H1 (cell line): ENCODE measurements at regions not wholly inside any gene's neighbourhood (a gene's known extent, or its start where the extent isn't known, plus 50 kb on each side); places are given as distances from the start of the nearest gene placed in this dataset.

Experiments used
- CTCF ChIA-PET: fragments of 300-600 bp; sonication (Branson Sonifier 250); formaldehyde crosslinking; loops from one replicate; lab custom pipeline; 2021; ENCODE audit not compliant: partially characterized antibody; lab: Charles Lee
- POLR2A ChIA-PET: fragments of 300-600 bp; sonication (Branson Sonifier 250); formaldehyde crosslinking; loops from one replicate; lab custom pipeline; 2021; ENCODE audit warnings: inconsistent platforms; ENCODE audit not compliant: partially characterized antibody; lab: Charles Lee
- DNase-seq, 2 experiments: peaks; one replicate each; pipeline versions ENCODE4 v3.0.0 to v3.0.0-alpha.2; 2010 to 2022; ENCODE audit warnings: low spot score in 2 of 2, low read depth in 1 of 2, mixed read lengths in 1 of 2
- FAIRE-seq: peaks from 2 replicates; lab custom pipeline; 2011; peaks lifted over from hg19 to GRCh38; lab: Jason Lieb, UNC
- H2AFZ ChIP-seq: 2 replicates; pipeline ENCODE4 v1.8.1; 2012; ENCODE audit warnings: low read length, inconsistent platforms
- H2AK5ac ChIP-seq: 2 replicates; pipeline ENCODE4 v1.6.1; 2013; ENCODE audit warnings: low read depth, low read length
- H2BK120ac ChIP-seq: replicated peaks from 2 replicates; pipeline ENCODE3; 2013; ENCODE audit warnings: low read depth, low read length, inconsistent platforms
- H2BK12ac ChIP-seq: 2 replicates; pipeline ENCODE4 v1.6.1; 2013; ENCODE audit warnings: low read depth, low read length
- H2BK15ac ChIP-seq: 2 replicates; pipeline ENCODE4 v1.6.1; 2013; ENCODE audit warnings: low read length
- H2BK20ac ChIP-seq: 2 replicates; pipeline ENCODE4 v1.6.1; 2013; ENCODE audit warnings: low read length
- H2BK5ac ChIP-seq: 2 replicates; pipeline ENCODE4 v1.6.1; 2013; ENCODE audit warnings: low read depth, low read length
- H3K14ac ChIP-seq: 2 replicates; pipeline ENCODE4 v1.6.1; 2013; ENCODE audit warnings: inconsistent platforms; ENCODE audit not compliant: insufficient read length
- H3K18ac ChIP-seq: 2 replicates; pipeline ENCODE4 v1.6.1; 2013; ENCODE audit warnings: low read length; ENCODE audit errors: extremely low read depth
- H3K23ac ChIP-seq: 2 replicates; pipeline ENCODE4 v1.6.1; 2013; ENCODE audit warnings: inconsistent platforms; ENCODE audit not compliant: insufficient read length
- H3K23me2 ChIP-seq: 2 replicates; pipeline ENCODE4 v1.6.1; 2013; ENCODE audit warnings: low read depth, low read length
- H3K27ac ChIP-seq: 2 replicates; pipeline ENCODE4 v1.6.1; 2011; ENCODE audit warnings: low read depth, low read length, inconsistent platforms
- H3K27me3 ChIP-seq, 4 experiments: replicated peaks in 1 of 4; 1 replicate in 1 of 4; 2 replicates in 3 of 4; pipeline versions ENCODE4 v1.6.1 to v1.8.1; 2011 to 2013; ENCODE audit warnings: low read length in 3 of 4, mild to moderate bottlenecking in 3 of 4, inconsistent platforms in 2 of 4, mixed read lengths in 2 of 4, moderate library complexity in 1 of 4; ENCODE audit not compliant: control insufficient read depth in 3 of 4, insufficient read depth in 3 of 4; ENCODE audit errors: extremely low read depth in 1 of 4
- H3K36me3 ChIP-seq, 4 experiments: 2 replicates each; pipeline versions ENCODE4 v1.6.1 to v1.8.1; 2011 to 2013; ENCODE audit warnings: mild to moderate bottlenecking in 4 of 4, low read length in 3 of 4, moderate library complexity in 2 of 4, control low read depth in 1 of 4, inconsistent platforms in 1 of 4; ENCODE audit not compliant: insufficient read depth in 4 of 4, control insufficient read depth in 2 of 4
- H3K4ac ChIP-seq: replicated peaks from 2 replicates; pipeline ENCODE3; 2013; ENCODE audit warnings: low read length, low read depth, mixed read lengths, inconsistent platforms; ENCODE audit not compliant: insufficient read length
- H3K4me1 ChIP-seq, 4 experiments: replicated peaks in 1 of 4; 1 replicate in 1 of 4; 2 replicates in 3 of 4; pipeline versions ENCODE4 v1.6.1 to v1.8.1; 2011 to 2013; ENCODE audit warnings: low read length in 3 of 4, inconsistent platforms in 2 of 4, mixed read lengths in 1 of 4; ENCODE audit not compliant: insufficient read depth in 4 of 4, control insufficient read depth in 3 of 4
- H3K4me2 ChIP-seq, 2 experiments: 2 replicates each; pipeline versions ENCODE4 v1.6.1 to v1.8.1; 2011 to 2013; ENCODE audit warnings: low read depth in 2 of 2, low read length in 2 of 2, control low read depth in 1 of 2, inconsistent platforms in 1 of 2, mild to moderate bottlenecking in 1 of 2; ENCODE audit not compliant: insufficient read depth in 1 of 2
- H3K4me3 ChIP-seq, 4 experiments: fragments of 200-600, 300-600 bp in 1 of 4; sonication (generic), shearing (Covaris generic), sonication (Bioruptor Twin) in 1 of 4; 2 replicates each; pipeline versions ENCODE4 v1.5.1 to v1.8.1; 2011 to 2016; ENCODE audit warnings: low read length in 4 of 4, low read depth in 3 of 4, control low read depth in 2 of 4, inconsistent platforms in 2 of 4, mild to moderate bottlenecking in 2 of 4, mixed read lengths in 1 of 4, moderate library complexity in 1 of 4; ENCODE audit not compliant: insufficient read depth in 2 of 4; ENCODE audit errors: extremely low read depth in 1 of 4
- H3K56ac ChIP-seq: replicated peaks from 2 replicates; pipeline ENCODE3; 2013; ENCODE audit warnings: low read depth, mild to moderate bottlenecking, mixed read lengths, low read length, inconsistent platforms; ENCODE audit not compliant: insufficient read length
- H3K79me1 ChIP-seq: 2 replicates; pipeline ENCODE4 v1.6.1; 2013; ENCODE audit warnings: low read depth, low read length, control low read depth
- H3K79me2 ChIP-seq, 2 experiments: 2 replicates each; pipeline versions ENCODE4 v1.6.1 to v1.8.1; 2012 to 2013; ENCODE audit warnings: low read length in 2 of 2, mild to moderate bottlenecking in 2 of 2, inconsistent platforms in 1 of 2; ENCODE audit not compliant: insufficient read depth in 2 of 2, control insufficient read depth in 1 of 2
- H3K9ac ChIP-seq, 4 experiments: replicated peaks in 1 of 4; 1 replicate in 1 of 4; 2 replicates in 3 of 4; pipeline versions ENCODE4 v1.6.1 to v1.8.1; 2011 to 2013; ENCODE audit warnings: low read depth in 3 of 4, low read length in 3 of 4, control low read depth in 2 of 4, mild to moderate bottlenecking in 2 of 4, moderate library complexity in 2 of 4, inconsistent platforms in 1 of 4; ENCODE audit errors: extremely low read depth in 1 of 4
- H3K9me3 ChIP-seq, 2 experiments: 2 replicates each; pipeline versions ENCODE4 v1.6.1 to v1.8.1; 2012 to 2013; ENCODE audit warnings: mild to moderate bottlenecking in 2 of 2, moderate library complexity in 2 of 2, control low read depth in 1 of 2, inconsistent platforms in 1 of 2, low read depth in 1 of 2, low read length in 1 of 2, mixed read lengths in 1 of 2; ENCODE audit not compliant: insufficient read depth in 2 of 2
- H4K20me1 ChIP-seq, 2 experiments: replicated peaks in 1 of 2; 2 replicates each; pipeline versions ENCODE3 to v1.8.1; 2011 to 2013; ENCODE audit warnings: inconsistent platforms in 2 of 2, low read length in 2 of 2, mild to moderate bottlenecking in 1 of 2; ENCODE audit not compliant: insufficient read depth in 2 of 2, control insufficient read depth in 1 of 2
- H4K5ac ChIP-seq: 2 replicates; pipeline ENCODE4 v1.6.1; 2013; ENCODE audit warnings: low read length, low read depth, mixed read lengths, inconsistent platforms; ENCODE audit not compliant: insufficient read length
- H4K8ac ChIP-seq: 2 replicates; pipeline ENCODE4 v1.8.0; 2013; ENCODE audit warnings: mild to moderate bottlenecking, moderate library complexity, low read length, inconsistent platforms; ENCODE audit not compliant: insufficient read depth; ENCODE audit errors: extremely low read depth
- H4K91ac ChIP-seq: replicated peaks from 2 replicates; pipeline ENCODE3; 2013; ENCODE audit warnings: low read length, mixed read lengths, inconsistent platforms; ENCODE audit not compliant: insufficient read length
- CHD1 ChIP-seq: IDR thresholded peaks from 2 replicates; pipeline ENCODE4 v1.6.1; 2012; ENCODE audit warnings: low read depth, low read length, improper control_type of control experiment
- CREB1 ChIP-seq: IDR thresholded peaks from 2 replicates; pipeline ENCODE4 v1.6.1; 2012; ENCODE audit warnings: inconsistent platforms
- EZH2 ChIP-seq: fragments of 200-600 bp; sonication (generic); IDR thresholded peaks from 2 replicates; pipeline ENCODE4 v1.7.1; 2012; ENCODE audit warnings: low read depth, mild to moderate bottlenecking, moderate library complexity, low read length, inconsistent platforms; ENCODE audit not compliant: severe bottlenecking
- GABPA ChIP-seq: IDR thresholded peaks from 2 replicates; pipeline ENCODE4 v1.6.1; 2011; ENCODE audit warnings: mild to moderate bottlenecking, low read length, moderate library complexity, borderline replicate concordance; ENCODE audit not compliant: insufficient read depth
- GTF2F1 ChIP-seq: IDR thresholded peaks from 2 replicates; pipeline ENCODE4 v1.6.1; 2012; ENCODE audit warnings: low read depth, low read length, improper control_type of control experiment, borderline replicate concordance
- HDAC6 ChIP-seq: IDR thresholded peaks from one replicate; pipeline ENCODE4 v1.7.1; 2012; ENCODE audit warnings: low read depth, mild to moderate bottlenecking, inconsistent platforms, low read length, moderate library complexity
- KDM1A ChIP-seq: fragments of 200-600, 300-600 bp; sonication (generic); IDR thresholded peaks from 2 replicates; pipeline ENCODE4 v1.7.1; 2016; ENCODE audit warnings: mild to moderate bottlenecking, low read length, borderline replicate concordance
- NRF1 ChIP-seq: IDR thresholded peaks from 2 replicates; pipeline ENCODE4 v1.6.1; 2011; ENCODE audit warnings: mild to moderate bottlenecking, low read depth, low read length, improper control_type of control experiment
- POLR2AphosphoS5 ChIP-seq: IDR thresholded peaks from 2 replicates; pipeline ENCODE4 v1.6.1; 2011; ENCODE audit warnings: low read depth, low read length
- RFX5 ChIP-seq: IDR thresholded peaks from 2 replicates; pipeline ENCODE4 v1.6.1; 2011; ENCODE audit warnings: low read depth, low read length, improper control_type of control experiment, borderline replicate concordance
- SIX5 ChIP-seq: IDR thresholded peaks from 2 replicates; pipeline ENCODE4 v1.6.1; 2011; ENCODE audit warnings: mild to moderate bottlenecking, low read depth, low read length
- SP2 ChIP-seq: IDR thresholded peaks from 2 replicates; pipeline ENCODE4 v1.6.1; 2012; ENCODE audit warnings: mild to moderate bottlenecking, low read length, inconsistent platforms
- TAF1 ChIP-seq: IDR thresholded peaks from 2 replicates; pipeline ENCODE4 v1.6.1; 2011; ENCODE audit warnings: mild to moderate bottlenecking, low read depth, low read length
- TEAD4 ChIP-seq: IDR thresholded peaks from 2 replicates; pipeline ENCODE4 v1.6.1; 2012; ENCODE audit warnings: low read depth, low read length, inconsistent platforms, mixed read lengths
- ZNF274 ChIP-seq: IDR thresholded peaks from 2 replicates; pipeline ENCODE4 v1.7.0; 2012; ENCODE audit warnings: low read length, borderline replicate concordance; ENCODE audit errors: extremely low read depth
- WGBS, 2 experiments: shearing (Covaris generic) in 1 of 2; methylation state at CpG; one replicate each; pipeline versions ENCODE4 v1.1.6 to v1.1.7; 2013 to 2015; ENCODE audit warnings: low lambda C conversion rate in 2 of 2, mixed read lengths in 2 of 2, inconsistent platforms in 1 of 2, low coverage in 1 of 2, missing lambda C conversion rate in 1 of 2; ENCODE audit not compliant: insufficient replicate concordance in 2 of 2, insufficient coverage in 1 of 2, insufficient read length in 1 of 2; ENCODE audit errors: extremely low coverage in 1 of 2, missing lambda C conversion rate in 1 of 2; 5-methylcytosine and 5-hydroxymethylcytosine counted together
- TF ChIP-seq, protein P1 (sequence below): IDR thresholded peaks from 2 replicates; pipeline ENCODE4 v1.6.1; 2011; ENCODE audit warnings: low read depth, mild to moderate bottlenecking, low read length; ENCODE audit not compliant: insufficient read depth

DNA sequence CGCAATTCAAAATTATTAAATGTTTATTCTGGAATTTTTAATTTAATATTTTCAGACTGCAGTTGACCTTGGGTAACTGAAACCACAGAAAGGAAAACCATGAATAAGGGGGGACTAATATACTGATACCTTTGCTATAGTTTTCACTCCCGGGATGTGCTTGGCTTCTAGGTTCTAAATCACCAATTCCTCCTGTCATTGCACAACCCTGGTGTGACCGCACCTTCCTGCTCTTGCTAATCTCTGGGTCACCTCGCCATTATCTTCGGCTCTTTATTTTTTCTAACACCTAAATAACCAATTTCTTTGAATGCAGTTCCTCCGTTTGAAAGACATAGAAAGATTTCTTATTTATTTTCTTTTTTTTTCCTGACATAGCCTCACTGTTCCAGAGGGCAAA lies 634.5 kb upstream of the GOT2 start:
- Histone ChIP-seq H2BK5ac (no peak overlapping the region), H3K27me3 (no peaks in the 10 kb centered on the region), H3K4me1 (peaks cover 0 to 5% (median 0%) of the 10 kb centered on the region in 4 experiments; a peak in 2 of 7 replicates), H3K79me2 (no peaks in the 10 kb centered on the region), H3K4ac (no peak overlapping the region), H3K79me1 (no peaks in the 10 kb centered on the region), H3K56ac (no peak overlapping the region), H2BK12ac (no peak overlapping the region), H3K4me3 (no peak overlapping the region), H2BK15ac (no peak overlapping the region), H3K4me2 (no peak overlapping the region), H3K9me3 (peaks cover 0 to 4% of the 10 kb centered on the region in 2 experiments; a peak in 1 of 4 replicates), H3K23ac (no peak overlapping the region), H4K8ac (no peak overlapping the region), H3K23me2 (no peaks in the 10 kb centered on the region), H3K36me3 (no peaks in the 10 kb centered on the region), H4K20me1 (no peaks in the 10 kb centered on the region), H4K91ac (no peak overlapping the region), H2AFZ (no peak overlapping the region), H3K27ac (no peak overlapping the region), H2BK20ac (no peak overlapping the region), H4K5ac (no peak overlapping the region), H2AK5ac (no peak overlapping the region), H3K14ac (no peak overlapping the region), H2BK120ac (no peak overlapping the region)
- ChIA-PET POLR2A (no interaction called here), CTCF (no interaction called here)
- DNase-seq (no peak), FAIRE-seq (no peak)
- WGBS, 2 experiments: 86% methylated on average over 6 of the region's 6 CpGs; no CpG with 5 or more reads in 1 of the 2 experiments
- TF ChIP-seq SP2 (no peak), RFX5 (no peak), TAF1 (no peak), SIX5 (no peak), CREB1 (no peak), GABPA (no peak), POLR2AphosphoS5 (no peak), HDAC6 (no peak), EZH2 (no peak), TEAD4 (no peak), ZNF274 (no peak), GTF2F1 (no peak), CHD1 (no peak), KDM1A (no peak), NRF1 (no peak)
- TF ChIP-seq, protein P1, sequence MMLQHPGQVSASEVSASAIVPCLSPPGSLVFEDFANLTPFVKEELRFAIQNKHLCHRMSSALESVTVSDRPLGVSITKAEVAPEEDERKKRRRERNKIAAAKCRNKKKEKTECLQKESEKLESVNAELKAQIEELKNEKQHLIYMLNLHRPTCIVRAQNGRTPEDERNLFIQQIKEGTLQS: no peak
- TF ChIP-seq, all 59 proteins: peak for 0
- no peak overlapping the region for H3K18ac ChIP-seq
- no peak overlapping the region for H3K9ac ChIP-seq
